ENCODE measurements at regions not wholly inside any gene's neighbourhood (a gene's known extent, or its start where the extent isn't known, plus 50 kb on each side); places are given as distances from the start of the nearest gene placed in this dataset.

GRCh38 chr22:48261706-48262105, 1499.3 kb downstream of the TBC1D22A start:
- TF ChIP-seq EZH2 (IDR thresholded peaks at IDR 0.05): no peak
- TF ChIP-seq POLR2AphosphoS5 (IDR thresholded peaks at IDR 0.05; ENCODE audit: borderline replicate concordance, low read depth, low read length): no peak
